Astrocyte (in vitro differentiated cells and primary cell): ENCODE measurements at regions not wholly inside any gene's neighbourhood (a gene's known extent, or its start where the extent isn't known, plus 50 kb on each side); places are given as distances from the start of the nearest gene placed in this dataset.
"Not testable (repeated sequence)": the region's sequence is repeated elsewhere in the genome, so short reads cannot be mapped to it uniquely, and the experiment has no call there.

Source experiments
- DNase-seq: peaks from one replicate; pipeline ENCODE4 v3.0.0-alpha.2; 2010; ENCODE audit warnings: low read depth
- FAIRE-seq: peaks from 2 replicates; lab custom pipeline; 2011; peaks lifted over from hg19 to GRCh38; lab: Jason Lieb, UNC
- H2AFZ ChIP-seq: 2 replicates; pipeline ENCODE4 v1.6.0; 2012; ENCODE audit warnings: low read depth, low read length, inconsistent platforms
- H3K27ac ChIP-seq: 2 replicates; pipeline ENCODE4 v1.5.1; 2011; ENCODE audit warnings: low read depth, low read length, inconsistent platforms
- H3K27me3 ChIP-seq: 2 replicates; pipeline ENCODE4 v1.6.0; 2011; ENCODE audit warnings: low read length, inconsistent platforms; ENCODE audit not compliant: insufficient read depth
- H3K36me3 ChIP-seq: 2 replicates; pipeline ENCODE4 v1.5.1; 2011; ENCODE audit warnings: low read length, inconsistent platforms; ENCODE audit not compliant: insufficient read depth
- H3K4me1 ChIP-seq: 2 replicates; pipeline ENCODE4 v1.5.1; 2011; ENCODE audit warnings: low read length, inconsistent platforms; ENCODE audit not compliant: insufficient read depth
- H3K4me2 ChIP-seq: 2 replicates; pipeline ENCODE4 v1.6.0; 2012; ENCODE audit warnings: low read length, inconsistent platforms
- H3K4me3 ChIP-seq: 2 replicates; pipeline ENCODE4 v1.5.1; 2011; ENCODE audit warnings: low read depth, mild to moderate bottlenecking, low read length, inconsistent platforms; ENCODE audit not compliant: insufficient read depth
- H3K79me2 ChIP-seq: 2 replicates; pipeline ENCODE4 v1.6.0; 2012; ENCODE audit warnings: mild to moderate bottlenecking, low read length, inconsistent platforms; ENCODE audit not compliant: insufficient read depth
- H3K9ac ChIP-seq: 2 replicates; pipeline ENCODE4 v1.6.0; 2012; ENCODE audit warnings: mild to moderate bottlenecking, low read length, inconsistent platforms
- H3K9me3 ChIP-seq: 2 replicates; pipeline ENCODE4 v1.5.1; 2012; ENCODE audit warnings: low read depth, mild to moderate bottlenecking, low read length, inconsistent platforms; ENCODE audit not compliant: insufficient read depth
- H4K20me1 ChIP-seq: 2 replicates; pipeline ENCODE4 v1.6.0; 2012; ENCODE audit warnings: low read length, inconsistent platforms; ENCODE audit not compliant: insufficient read depth
- H3K27ac Mint-ChIP-seq: one replicate; pipeline ENCODE4 v1.8.0; 2021; ENCODE audit warnings: mild to moderate bottlenecking, mixed read lengths; ENCODE audit not compliant: unreplicated experiment
- H3K27me3 Mint-ChIP-seq: one replicate; pipeline ENCODE4 v1.8.0; 2021; ENCODE audit warnings: low read depth, mixed read lengths; ENCODE audit not compliant: unreplicated experiment
- H3K36me3 Mint-ChIP-seq: one replicate; pipeline ENCODE4 v1.8.0; 2021; ENCODE audit warnings: low read depth, mixed read lengths; ENCODE audit not compliant: unreplicated experiment
- H3K4me1 Mint-ChIP-seq: one replicate; pipeline ENCODE4 v1.8.0; 2021; ENCODE audit warnings: low read depth, mixed read lengths; ENCODE audit not compliant: unreplicated experiment
- H3K4me3 Mint-ChIP-seq: one replicate; pipeline ENCODE4 v1.8.0; 2021; ENCODE audit warnings: mild to moderate bottlenecking, moderate library complexity, mixed read lengths; ENCODE audit not compliant: unreplicated experiment
- H3K9me3 Mint-ChIP-seq: one replicate; pipeline ENCODE4 v1.8.0; 2021; ENCODE audit warnings: mild to moderate bottlenecking, mixed read lengths; ENCODE audit not compliant: unreplicated experiment
- CTCF ChIP-seq: IDR thresholded peaks from 2 replicates; pipeline ENCODE4 v1.5.1; 2011; ENCODE audit warnings: low read depth, mild to moderate bottlenecking, inconsistent platforms, low read length, moderate library complexity; ENCODE audit not compliant: insufficient read depth
- EZH2 ChIP-seq: IDR thresholded peaks from 2 replicates; pipeline ENCODE4 v1.6.1; 2012; ENCODE audit warnings: mild to moderate bottlenecking, low read length, inconsistent platforms; ENCODE audit not compliant: insufficient read depth

- no peak for FAIRE-seq
- peak overlapping the region; percentile 95 for H3K27ac ChIP-seq
- peak overlapping the region; percentile 41 for H2AFZ ChIP-seq
These were observed 185.5 kb upstream of the ANKRD28 start for GRCh38 chr3:15983232-15983631.

GRCh38 chr3:15983693-15984092 is 185.9 kb upstream of the ANKRD28 start:
- H3K4me1 ChIP-seq, result peaks cover 18% of the 10 kb centered on the region
- Mint-ChIP-seq H3K27me3 (no peaks in the 10 kb centered on the region), H3K27ac (peak overlapping the region; percentile 92), H3K36me3 (peaks cover 2% of the 10 kb centered on the region), H3K4me3 (no peak overlapping the region), H3K9me3 (peaks cover 18% of the 10 kb centered on the region), H3K4me1 (peaks cover 13% of the 10 kb centered on the region)
- H3K36me3 ChIP-seq, result no peaks in the 10 kb centered on the region
- peak overlapping the region; percentile 81 for H3K4me2 ChIP-seq
- FAIRE-seq, result no peak
- peak overlapping the region; percentile 41 for H2AFZ ChIP-seq
- H4K20me1 ChIP-seq, result no peaks in the 10 kb centered on the region
- no peaks in the 10 kb centered on the region for H3K27me3 ChIP-seq
- H3K4me3 ChIP-seq, result peak overlapping the region; percentile 24
- H3K79me2 ChIP-seq, result no peaks in the 10 kb centered on the region
- peak overlapping the region; percentile 80 for H3K9ac ChIP-seq
- peak overlapping the region; percentile 95 for H3K27ac ChIP-seq
- no peak for DNase-seq
- no peak for TF ChIP-seq EZH2
- no peak for TF ChIP-seq CTCF
- H3K9me3 ChIP-seq, result no peaks in the 10 kb centered on the region

More at GRCh38 chr3:15983232-15983631, 185.5 kb upstream of the ANKRD28 start:
- DNase-seq, result peak; percentile 68
- Histone ChIP-seq H3K27me3 (no peaks in the 10 kb centered on the region), H3K4me1 (peaks cover 18% of the 10 kb centered on the region), H3K79me2 (no peaks in the 10 kb centered on the region), H3K4me3 (peak overlapping the region; percentile 24), H3K4me2 (peak overlapping the region; percentile 81), H3K9ac (peak overlapping the region; percentile 80), H3K36me3 (no peaks in the 10 kb centered on the region), H3K9me3 (no peaks in the 10 kb centered on the region), H4K20me1 (no peaks in the 10 kb centered on the region)
- H3K9me3 Mint-ChIP-seq, result peaks cover 14% of the 10 kb centered on the region
- H3K27me3 Mint-ChIP-seq, result no peaks in the 10 kb centered on the region
- no peak for TF ChIP-seq EZH2
- no peak for TF ChIP-seq CTCF
- H3K27ac Mint-ChIP-seq, result peak overlapping the region; percentile 92
- H3K4me1 Mint-ChIP-seq, result peaks cover 13% of the 10 kb centered on the region
- H3K4me3 Mint-ChIP-seq, result no peak overlapping the region
- H3K36me3 Mint-ChIP-seq, result peaks cover 2% of the 10 kb centered on the region

- no peak overlapping the region for H3K4me3 ChIP-seq
- Mint-ChIP-seq H3K27ac (no peak overlapping the region), H3K36me3 (peaks cover 2% of the 10 kb centered on the region)
These were observed 185.1 kb upstream of the GALNT15 start for GRCh38 chr3:15989419-15989818.

GRCh38 chr3:15993660-15994059 is 180.8 kb upstream of the GALNT15 start:
- H4K20me1 ChIP-seq, H3K4me3 ChIP-seq, H3K9ac ChIP-seq, H3K79me2 ChIP-seq, H3K4me1 Mint-ChIP-seq, H3K27me3 ChIP-seq, DNase-seq, H3K4me3 Mint-ChIP-seq, H2AFZ ChIP-seq, H3K36me3 ChIP-seq, H3K36me3 Mint-ChIP-seq, H3K9me3 Mint-ChIP-seq, H3K4me1 ChIP-seq, H3K27ac Mint-ChIP-seq, H3K9me3 ChIP-seq, H3K27ac ChIP-seq, H3K4me2 ChIP-seq, FAIRE-seq, H3K27me3 Mint-ChIP-seq: not testable (repeated sequence)

More at GRCh38 chr3:15989419-15989818, 185.1 kb upstream of the GALNT15 start:
- no peak for FAIRE-seq
- H3K4me1 ChIP-seq, result no peaks in the 10 kb centered on the region
- no peaks in the 10 kb centered on the region for H3K9me3 ChIP-seq
- H3K9me3 Mint-ChIP-seq, result peaks cover 13% of the 10 kb centered on the region
- TF ChIP-seq CTCF (peak; percentile 25), EZH2 (no peak)
- H3K27me3 Mint-ChIP-seq, result no peaks in the 10 kb centered on the region
- DNase-seq, result no peak
- no peaks in the 10 kb centered on the region for H3K79me2 ChIP-seq
- H3K27ac ChIP-seq, result no peak overlapping the region
- no peaks in the 10 kb centered on the region for H3K36me3 ChIP-seq
- no peaks in the 10 kb centered on the region for H3K4me1 Mint-ChIP-seq
- no peak overlapping the region for H3K9ac ChIP-seq
- H2AFZ ChIP-seq, result no peak overlapping the region
- no peak overlapping the region for H3K4me2 ChIP-seq
- H4K20me1 ChIP-seq, result no peaks in the 10 kb centered on the region
- H3K4me3 Mint-ChIP-seq, result no peak overlapping the region
- H3K27me3 ChIP-seq, result no peaks in the 10 kb centered on the region
